OCI-LY7 (cell line): ENCODE measurements at regions not wholly inside any gene's neighbourhood (a gene's known extent, or its start where the extent isn't known, plus 50 kb on each side); places are given as distances from the start of the nearest gene placed in this dataset.

Experiments used
- EZH2phosphoT487 ChIP-seq: fragments of 200-600 bp; sonication (generic); IDR thresholded peaks from 2 replicates; pipeline ENCODE4 v1.6.1; 2018; ENCODE audit warnings: low read depth, borderline replicate concordance, mild to moderate bottlenecking, mixed run types, antibody characterized with exemption, low read length, moderate library complexity, mixed read lengths
- TF ChIP-seq, protein P1 (sequence below): fragments of 200-600 bp; sonication (generic); conservative IDR thresholded peaks from 2 replicates; pipeline ENCODE4 v1.5.1; 2014; ENCODE audit warnings: mild to moderate bottlenecking, antibody characterized with exemption, low read length, moderate library complexity, mixed read lengths

DNA sequence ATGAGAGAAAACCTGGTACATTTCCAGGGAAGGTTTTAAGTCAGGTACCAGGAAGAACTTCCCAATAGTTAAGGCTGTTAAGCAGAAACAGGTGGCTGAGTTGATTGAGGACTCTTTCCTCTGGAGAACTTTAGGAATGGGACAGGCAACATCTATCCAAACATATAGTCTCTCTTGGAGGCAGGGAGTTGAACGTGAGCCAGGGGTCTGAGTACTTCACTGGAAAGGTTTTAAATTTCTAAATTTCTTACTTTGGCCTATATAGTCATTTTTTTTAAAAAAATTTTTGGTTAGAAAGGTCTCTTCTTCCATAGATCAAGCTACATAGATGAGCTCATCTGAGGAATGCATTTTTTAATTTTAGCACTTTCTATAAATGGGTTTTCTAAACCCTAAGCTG, 261.4 kb upstream of the TCF4 start:
- TF ChIP-seq, protein P1, sequence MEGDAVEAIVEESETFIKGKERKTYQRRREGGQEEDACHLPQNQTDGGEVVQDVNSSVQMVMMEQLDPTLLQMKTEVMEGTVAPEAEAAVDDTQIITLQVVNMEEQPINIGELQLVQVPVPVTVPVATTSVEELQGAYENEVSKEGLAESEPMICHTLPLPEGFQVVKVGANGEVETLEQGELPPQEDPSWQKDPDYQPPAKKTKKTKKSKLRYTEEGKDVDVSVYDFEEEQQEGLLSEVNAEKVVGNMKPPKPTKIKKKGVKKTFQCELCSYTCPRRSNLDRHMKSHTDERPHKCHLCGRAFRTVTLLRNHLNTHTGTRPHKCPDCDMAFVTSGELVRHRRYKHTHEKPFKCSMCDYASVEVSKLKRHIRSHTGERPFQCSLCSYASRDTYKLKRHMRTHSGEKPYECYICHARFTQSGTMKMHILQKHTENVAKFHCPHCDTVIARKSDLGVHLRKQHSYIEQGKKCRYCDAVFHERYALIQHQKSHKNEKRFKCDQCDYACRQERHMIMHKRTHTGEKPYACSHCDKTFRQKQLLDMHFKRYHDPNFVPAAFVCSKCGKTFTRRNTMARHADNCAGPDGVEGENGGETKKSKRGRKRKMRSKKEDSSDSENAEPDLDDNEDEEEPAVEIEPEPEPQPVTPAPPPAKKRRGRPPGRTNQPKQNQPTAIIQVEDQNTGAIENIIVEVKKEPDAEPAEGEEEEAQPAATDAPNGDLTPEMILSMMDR, result no peak
- no peak for TF ChIP-seq EZH2phosphoT487
